ENCODE measurements at regions not wholly inside any gene's neighbourhood (a gene's known extent, or its start where the extent isn't known, plus 50 kb on each side); places are given as distances from the start of the nearest gene placed in this dataset.

GRCh38 chr10:3480990-3481315 lies 304.1 kb downstream of the KLF6 start (continued):
- TF ChIP-seq ARNTL (CRISPR knock-in tag; IDR thresholded peaks at IDR 0.05; ENCODE audit: borderline replicate concordance, low read depth), result no peak

DNA sequence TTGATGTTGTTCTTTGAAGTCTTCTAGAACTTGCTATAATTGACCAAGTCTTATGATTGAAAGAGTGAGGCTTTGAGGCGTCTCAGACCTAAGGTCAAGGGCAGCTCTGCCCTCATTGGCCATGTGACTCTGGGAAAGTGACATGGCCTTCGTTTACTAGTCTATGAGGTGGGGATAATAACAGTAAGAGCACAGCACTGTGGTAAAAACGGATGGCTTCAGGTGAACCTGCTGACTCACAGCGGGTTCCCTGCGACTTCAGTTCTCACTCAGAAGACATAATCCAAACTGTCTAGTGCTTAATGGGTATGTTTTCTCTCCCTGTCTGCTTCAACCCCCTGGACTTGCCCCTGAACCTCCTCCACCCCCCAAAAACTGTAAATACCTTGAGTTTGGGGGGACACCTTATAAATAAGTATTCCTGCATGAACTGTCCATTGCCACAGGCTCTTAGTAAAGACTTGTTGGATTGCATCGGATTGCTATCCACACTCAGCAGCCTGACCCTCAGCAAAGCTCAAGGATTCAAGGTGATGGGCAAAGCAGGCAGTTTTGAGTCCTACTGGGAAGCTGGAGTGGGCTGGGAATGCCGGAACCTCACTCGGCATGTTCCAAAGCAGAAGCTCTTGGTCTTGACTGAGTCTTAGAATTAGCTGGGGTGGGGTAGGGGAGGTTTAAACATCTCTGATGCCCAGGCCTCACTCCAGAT lies 304.6 kb downstream of the KLF6 start:
- ATAC-seq, result no peak
- TF ChIP-seq ZNF70 (CRISPR knock-in tag; IDR thresholded peaks at IDR 0.05) (no peak), ESRRG (CRISPR knock-in tag; IDR thresholded peaks at IDR 0.05) (no peak), OSR1 (CRISPR knock-in tag; IDR thresholded peaks at IDR 0.05) (no peak), ZNF8 (CRISPR knock-in tag; IDR thresholded peaks at IDR 0.05) (no peak), TOX (CRISPR knock-in tag; IDR thresholded peaks at IDR 0.05; ENCODE audit: borderline replicate concordance) (no peak), CREB5 (CRISPR knock-in tag; IDR thresholded peaks at IDR 0.05; ENCODE audit: low read depth) (no peak), CSRNP3 (CRISPR knock-in tag; IDR thresholded peaks at IDR 0.05) (no peak), RARB (CRISPR knock-in tag; IDR thresholded peaks at IDR 0.05) (no peak), SNAI2 (CRISPR knock-in tag; IDR thresholded peaks at IDR 0.05) (no peak), ZFP3 (CRISPR knock-in tag; IDR thresholded peaks at IDR 0.05) (no peak), GLIS3 (CRISPR knock-in tag; IDR thresholded peaks at IDR 0.05) (no peak), ZC3H10 (CRISPR knock-in tag; IDR thresholded peaks at IDR 0.05) (no peak), PPARA (CRISPR knock-in tag; IDR thresholded peaks at IDR 0.05; ENCODE audit: borderline replicate concordance) (no peak), CSDC2 (CRISPR knock-in tag; IDR thresholded peaks at IDR 0.05) (no peak), PATZ1 (CRISPR knock-in tag; IDR thresholded peaks at IDR 0.05; ENCODE audit: borderline replicate concordance) (no peak), TCF4 (CRISPR knock-in tag; IDR thresholded peaks at IDR 0.05; ENCODE audit: borderline replicate concordance) (no peak)

- no peak for ATAC-seq
- TF ChIP-seq OSR1 (CRISPR knock-in tag; IDR thresholded peaks at IDR 0.05) (no peak), PPARA (CRISPR knock-in tag; IDR thresholded peaks at IDR 0.05; ENCODE audit: borderline replicate concordance) (no peak), GLIS3 (CRISPR knock-in tag; IDR thresholded peaks at IDR 0.05) (no peak), ISL1 (CRISPR knock-in tag; IDR thresholded peaks at IDR 0.05) (no peak), CREB5 (CRISPR knock-in tag; IDR thresholded peaks at IDR 0.05; ENCODE audit: low read depth) (no peak), ZNF70 (CRISPR knock-in tag; IDR thresholded peaks at IDR 0.05) (no peak), ZNF8 (CRISPR knock-in tag; IDR thresholded peaks at IDR 0.05) (no peak), BACH2 (CRISPR knock-in tag; IDR thresholded peaks at IDR 0.05; ENCODE audit: borderline replicate concordance) (no peak), TCF4 (CRISPR knock-in tag; IDR thresholded peaks at IDR 0.05; ENCODE audit: borderline replicate concordance) (no peak), ESRRG (CRISPR knock-in tag; IDR thresholded peaks at IDR 0.05) (no peak), CSRNP3 (CRISPR knock-in tag; IDR thresholded peaks at IDR 0.05) (no peak), PATZ1 (CRISPR knock-in tag; IDR thresholded peaks at IDR 0.05; ENCODE audit: borderline replicate concordance) (no peak), ZFP30 (CRISPR knock-in tag; IDR thresholded peaks at IDR 0.05) (no peak), ZFP3 (CRISPR knock-in tag; IDR thresholded peaks at IDR 0.05) (no peak), ARNTL (CRISPR knock-in tag; IDR thresholded peaks at IDR 0.05; ENCODE audit: borderline replicate concordance, low read depth) (no peak), SNAI2 (CRISPR knock-in tag; IDR thresholded peaks at IDR 0.05) (no peak), RARB (CRISPR knock-in tag; IDR thresholded peaks at IDR 0.05) (no peak), TOX (CRISPR knock-in tag; IDR thresholded peaks at IDR 0.05; ENCODE audit: borderline replicate concordance) (no peak)
- TF ChIP-seq, protein P1, sequence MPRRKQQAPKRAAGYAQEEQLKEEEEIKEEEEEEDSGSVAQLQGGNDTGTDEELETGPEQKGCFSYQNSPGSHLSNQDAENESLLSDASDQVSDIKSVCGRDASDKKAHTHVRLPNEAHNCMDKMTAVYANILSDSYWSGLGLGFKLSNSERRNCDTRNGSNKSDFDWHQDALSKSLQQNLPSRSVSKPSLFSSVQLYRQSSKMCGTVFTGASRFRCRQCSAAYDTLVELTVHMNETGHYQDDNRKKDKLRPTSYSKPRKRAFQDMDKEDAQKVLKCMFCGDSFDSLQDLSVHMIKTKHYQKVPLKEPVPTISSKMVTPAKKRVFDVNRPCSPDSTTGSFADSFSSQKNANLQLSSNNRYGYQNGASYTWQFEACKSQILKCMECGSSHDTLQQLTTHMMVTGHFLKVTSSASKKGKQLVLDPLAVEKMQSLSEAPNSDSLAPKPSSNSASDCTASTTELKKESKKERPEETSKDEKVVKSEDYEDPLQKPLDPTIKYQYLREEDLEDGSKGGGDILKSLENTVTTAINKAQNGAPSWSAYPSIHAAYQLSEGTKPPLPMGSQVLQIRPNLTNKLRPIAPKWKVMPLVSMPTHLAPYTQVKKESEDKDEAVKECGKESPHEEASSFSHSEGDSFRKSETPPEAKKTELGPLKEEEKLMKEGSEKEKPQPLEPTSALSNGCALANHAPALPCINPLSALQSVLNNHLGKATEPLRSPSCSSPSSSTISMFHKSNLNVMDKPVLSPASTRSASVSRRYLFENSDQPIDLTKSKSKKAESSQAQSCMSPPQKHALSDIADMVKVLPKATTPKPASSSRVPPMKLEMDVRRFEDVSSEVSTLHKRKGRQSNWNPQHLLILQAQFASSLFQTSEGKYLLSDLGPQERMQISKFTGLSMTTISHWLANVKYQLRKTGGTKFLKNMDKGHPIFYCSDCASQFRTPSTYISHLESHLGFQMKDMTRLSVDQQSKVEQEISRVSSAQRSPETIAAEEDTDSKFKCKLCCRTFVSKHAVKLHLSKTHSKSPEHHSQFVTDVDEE (CRISPR knock-in tag; IDR thresholded peaks at IDR 0.05), result no peak
Observed at GRCh38 chr10:3478632-3479240, 306.2 kb upstream of the PITRM1 start.
